Choroid plexus epithelial cell (primary cell): ENCODE measurements at regions not wholly inside any gene's neighbourhood (a gene's known extent, or its start where the extent isn't known, plus 50 kb on each side); places are given as distances from the start of the nearest gene placed in this dataset.

Source experiments
- DNase-seq: peaks from one replicate; pipeline ENCODE4 v3.0.0-alpha.2; 2010; ENCODE audit warnings: low read depth
- H3K4me3 ChIP-seq: 2 replicates; pipeline ENCODE4 v1.5.1; 2011; ENCODE audit warnings: low read depth, mild to moderate bottlenecking, control low read depth, low read length, moderate library complexity
- TF ChIP-seq, protein P1 (sequence below): conservative IDR thresholded peaks from 2 replicates; pipeline ENCODE4 v1.5.1; 2011; ENCODE audit warnings: low read depth, mild to moderate bottlenecking, control low read depth, inconsistent platforms, low read length, moderate library complexity

DNA sequence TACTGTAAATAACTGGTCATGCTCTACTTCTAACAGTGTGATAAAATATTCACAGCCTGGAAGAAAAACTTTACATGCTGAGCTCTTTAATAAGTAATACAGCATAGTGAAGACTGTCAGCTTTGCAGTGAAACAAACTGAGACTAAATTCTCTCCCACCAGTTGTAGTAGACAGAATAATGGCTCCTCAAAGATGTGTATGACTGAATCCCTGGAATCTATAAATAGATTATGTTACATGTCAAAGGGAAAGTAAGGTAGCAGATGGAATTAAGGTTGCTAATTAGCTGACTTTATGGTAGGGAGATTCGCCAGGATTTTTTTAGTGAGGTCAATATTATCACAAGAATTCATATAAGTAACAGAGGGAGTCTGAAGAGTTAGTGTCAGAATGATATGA is 609.5 kb upstream of the VRK2 start:
- TF ChIP-seq, protein P1, sequence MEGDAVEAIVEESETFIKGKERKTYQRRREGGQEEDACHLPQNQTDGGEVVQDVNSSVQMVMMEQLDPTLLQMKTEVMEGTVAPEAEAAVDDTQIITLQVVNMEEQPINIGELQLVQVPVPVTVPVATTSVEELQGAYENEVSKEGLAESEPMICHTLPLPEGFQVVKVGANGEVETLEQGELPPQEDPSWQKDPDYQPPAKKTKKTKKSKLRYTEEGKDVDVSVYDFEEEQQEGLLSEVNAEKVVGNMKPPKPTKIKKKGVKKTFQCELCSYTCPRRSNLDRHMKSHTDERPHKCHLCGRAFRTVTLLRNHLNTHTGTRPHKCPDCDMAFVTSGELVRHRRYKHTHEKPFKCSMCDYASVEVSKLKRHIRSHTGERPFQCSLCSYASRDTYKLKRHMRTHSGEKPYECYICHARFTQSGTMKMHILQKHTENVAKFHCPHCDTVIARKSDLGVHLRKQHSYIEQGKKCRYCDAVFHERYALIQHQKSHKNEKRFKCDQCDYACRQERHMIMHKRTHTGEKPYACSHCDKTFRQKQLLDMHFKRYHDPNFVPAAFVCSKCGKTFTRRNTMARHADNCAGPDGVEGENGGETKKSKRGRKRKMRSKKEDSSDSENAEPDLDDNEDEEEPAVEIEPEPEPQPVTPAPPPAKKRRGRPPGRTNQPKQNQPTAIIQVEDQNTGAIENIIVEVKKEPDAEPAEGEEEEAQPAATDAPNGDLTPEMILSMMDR = no peak
- DNase-seq = no peak

DNA sequence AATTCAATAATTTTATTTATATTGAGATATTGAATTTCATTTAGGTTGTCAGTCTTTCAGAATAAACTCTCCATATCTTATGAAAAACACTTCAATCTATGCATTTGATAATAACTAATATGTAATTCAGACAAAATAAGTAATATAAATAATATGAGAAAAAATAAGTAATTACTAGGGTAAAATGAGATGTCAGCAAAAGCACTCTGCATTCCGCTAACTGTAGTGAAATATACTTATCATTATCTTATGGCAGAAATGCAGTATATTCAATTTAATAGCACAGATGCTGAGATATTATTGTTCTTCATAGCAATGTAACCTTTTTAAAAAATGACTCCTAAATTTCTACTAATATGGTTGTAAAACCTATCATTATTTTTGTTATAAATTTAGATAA is 606.2 kb upstream of the VRK2 start:
- no peak overlapping the region for H3K4me3 ChIP-seq
- TF ChIP-seq, protein P1 = no peak
- no peak for DNase-seq

More for the DNA sequence above, 609.5 kb upstream of the VRK2 start:
- H3K4me3 ChIP-seq = no peak overlapping the region

DNA sequence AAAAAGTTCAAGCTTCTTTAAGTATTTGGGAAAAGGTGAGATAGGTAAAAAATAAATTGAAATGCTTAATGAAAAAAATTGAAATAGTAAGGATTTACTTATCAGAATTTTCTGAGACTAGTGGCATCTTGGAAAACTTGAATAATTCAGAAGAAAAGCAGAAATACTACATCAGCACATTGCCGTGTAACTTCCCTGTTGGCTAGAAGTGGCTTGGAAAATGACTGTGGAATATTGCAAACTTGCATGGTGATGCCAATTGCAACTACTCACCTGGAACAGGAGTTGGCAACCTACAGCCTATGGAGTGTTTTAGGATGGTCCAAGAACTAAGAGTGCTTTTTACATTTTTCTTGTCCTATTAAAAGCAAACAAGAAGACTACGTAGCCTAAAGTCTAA is 603.5 kb upstream of the VRK2 start:
- no peak for DNase-seq
- no peak overlapping the region for H3K4me3 ChIP-seq
- TF ChIP-seq, protein P1 = no peak

DNA sequence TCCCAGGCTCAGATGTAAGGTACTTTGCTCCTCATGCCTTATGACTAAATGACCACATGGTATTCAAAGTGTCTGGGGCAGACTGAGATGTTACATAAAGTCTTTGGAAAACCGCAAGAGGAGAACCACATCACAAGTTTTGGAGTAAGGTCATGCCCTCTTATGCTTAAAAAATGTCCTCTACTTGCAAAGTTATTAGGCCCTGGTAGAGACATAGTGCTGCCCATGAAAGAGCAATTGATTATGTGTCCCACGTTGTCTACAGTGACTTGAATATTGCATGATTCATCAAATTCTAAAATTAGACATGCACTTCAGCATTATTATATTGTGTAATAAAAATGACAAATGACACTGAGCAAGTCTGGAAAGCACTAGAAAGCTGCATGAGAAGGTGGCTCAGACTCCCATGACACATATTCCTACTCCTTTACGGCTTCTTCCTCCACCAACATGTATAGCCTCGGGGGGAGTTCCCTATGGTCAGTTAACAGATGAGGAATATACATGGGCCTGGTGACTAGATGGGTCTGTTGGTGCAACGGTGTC is 602.6 kb upstream of the VRK2 start:
- TF ChIP-seq, protein P1 = no peak
- H3K4me3 ChIP-seq = no peak overlapping the region
- peak; percentile 28 for DNase-seq

DNA sequence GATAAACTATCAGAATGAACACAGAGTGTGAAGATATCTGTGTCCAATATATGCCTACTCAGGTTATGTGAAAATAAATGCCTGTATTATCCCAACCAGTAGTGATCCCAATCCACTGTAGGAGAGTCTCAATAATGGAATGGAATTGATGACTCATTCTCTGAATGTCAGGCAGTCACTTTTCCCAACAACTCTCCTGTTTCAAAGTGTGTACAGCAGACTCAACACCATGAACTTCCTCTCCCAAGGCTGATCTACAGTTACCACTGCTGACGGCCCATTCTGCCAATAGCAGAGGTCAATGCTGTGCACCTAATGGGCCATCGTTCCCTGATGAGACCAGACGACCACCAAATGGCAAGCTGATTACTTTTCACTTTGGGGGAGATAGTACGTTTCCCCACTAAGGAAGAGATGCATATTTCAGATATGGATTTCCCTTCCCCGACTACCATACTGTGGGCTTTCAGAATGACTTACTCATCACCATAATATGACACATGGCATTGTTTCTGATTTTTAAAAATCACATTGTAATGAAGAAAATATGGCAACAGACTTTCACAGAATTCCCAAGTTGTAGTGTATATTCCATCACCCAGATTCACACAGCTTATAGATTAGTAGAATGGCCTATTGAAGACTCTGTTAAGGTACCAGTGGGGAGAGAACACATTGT is 601.7 kb upstream of the VRK2 start:
- DNase-seq = no peak
- H3K4me3 ChIP-seq = no peak overlapping the region
- TF ChIP-seq, protein P1 = no peak

DNA sequence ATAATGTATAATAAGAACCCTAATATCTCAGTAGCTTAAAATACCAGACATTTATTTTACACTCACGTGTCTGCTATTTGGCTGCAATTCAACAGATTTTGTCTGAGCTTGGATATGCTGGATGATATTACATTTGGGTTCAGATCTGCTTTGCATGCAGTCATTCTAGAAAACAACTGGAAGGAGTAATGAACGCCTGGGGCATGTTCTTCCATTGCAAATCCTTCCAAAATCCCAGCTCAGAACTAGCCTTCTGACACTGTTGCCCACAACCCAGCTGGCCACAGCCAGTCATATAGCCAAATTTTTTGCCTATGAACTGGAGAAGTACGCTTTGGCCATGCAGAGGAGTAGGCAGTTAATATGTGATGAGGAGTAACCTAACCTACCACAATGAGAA is 597.8 kb upstream of the VRK2 start:
- H3K4me3 ChIP-seq = no peak overlapping the region
- TF ChIP-seq, protein P1 = no peak

DNA sequence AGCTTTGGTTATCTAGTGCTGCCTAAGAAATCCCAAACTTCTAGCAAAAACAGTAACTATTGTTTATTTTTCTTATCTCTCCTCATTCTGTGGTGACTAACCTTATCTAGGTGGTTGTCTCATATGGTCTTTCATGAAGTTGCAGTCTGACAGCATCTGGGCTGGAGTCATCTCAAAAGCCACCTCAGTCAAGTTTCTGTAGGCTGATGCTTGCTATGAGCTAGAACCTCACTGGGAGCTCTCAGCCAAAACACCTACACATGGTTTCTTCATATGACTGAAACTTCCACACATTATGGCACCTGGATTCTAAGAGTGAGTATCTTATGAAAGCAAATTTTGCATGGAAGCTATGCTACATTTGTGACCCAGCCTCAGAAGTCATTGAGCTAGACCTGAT is 596.4 kb upstream of the VRK2 start:
- no peak for DNase-seq
- TF ChIP-seq, protein P1 = no peak
- H3K4me3 ChIP-seq = no peak overlapping the region

More for the DNA sequence above, 597.8 kb upstream of the VRK2 start:
- DNase-seq = peak; percentile 11
